GM23338 (cell line): ENCODE measurements at regions not wholly inside any gene's neighbourhood (a gene's known extent, or its start where the extent isn't known, plus 50 kb on each side); places are given as distances from the start of the nearest gene placed in this dataset.

ENCODE experiments used
- ATAC-seq: fragments of 200-7000 bp; cut with Tn5 transposase; 3 replicates; pipeline ENCODE4 v1.9.1; 2020
- DNase-seq: peaks from one replicate; pipeline ENCODE4 v3.0.0-alpha.2; 2015; ENCODE audit warnings: low spot score
- H2AFZ ChIP-seq: fragments of 200-600 bp; sonication (generic); 2 replicates; pipeline ENCODE4 v1.8.0; 2016; ENCODE audit warnings: antibody characterized with exemption, mild to moderate bottlenecking, moderate library complexity
- H3F3A ChIP-seq: fragments of 200-600 bp; sonication (generic); replicated peaks from 2 replicates; pipeline ENCODE4 v1.8.0; 2017; ENCODE audit warnings: antibody characterized with exemption, mixed run types, low read depth
- H3K27ac ChIP-seq: fragments of 200-600 bp; sonication (generic); 2 replicates; pipeline ENCODE4 v1.6.1; 2016; ENCODE audit warnings: low read depth
- H3K27me3 ChIP-seq: fragments of 200-600 bp; sonication (generic); 2 replicates; pipeline ENCODE4 v1.8.0; 2016; ENCODE audit warnings: mild to moderate bottlenecking, mixed run types, moderate library complexity; ENCODE audit not compliant: insufficient read depth
- H3K36me3 ChIP-seq: fragments of 200-600 bp; sonication (generic); 2 replicates; pipeline ENCODE4 v1.8.0; 2016; ENCODE audit warnings: mild to moderate bottlenecking; ENCODE audit not compliant: insufficient read depth
- H3K4me1 ChIP-seq: fragments of 200-600 bp; sonication (generic); 2 replicates; pipeline ENCODE4 v1.8.0; 2016; ENCODE audit warnings: mild to moderate bottlenecking, moderate library complexity; ENCODE audit not compliant: insufficient read depth
- H3K4me2 ChIP-seq: fragments of 200-600 bp; sonication (generic); 2 replicates; pipeline ENCODE4 v1.7.1; 2017; ENCODE audit warnings: mixed run types
- H3K4me3 ChIP-seq: fragments of 200-600 bp; sonication (generic); 2 replicates; pipeline ENCODE4 v1.6.1; 2016; ENCODE audit warnings: mixed run types
- H3K79me2 ChIP-seq: fragments of 200-600 bp; sonication (generic); replicated peaks from 2 replicates; pipeline ENCODE4 v1.8.0; 2017; ENCODE audit warnings: mild to moderate bottlenecking; ENCODE audit not compliant: insufficient read depth
- H3K9me2 ChIP-seq: fragments of 200-600 bp; sonication (generic); 2 replicates; pipeline ENCODE4 v1.8.0; 2017; ENCODE audit not compliant: insufficient read depth
- H4K20me1 ChIP-seq: fragments of 200-600 bp; sonication (generic); replicated peaks from 2 replicates; pipeline ENCODE4 v1.8.0; 2017; ENCODE audit warnings: mild to moderate bottlenecking; ENCODE audit not compliant: insufficient read depth
- H3K27ac Mint-ChIP-seq: 2 replicates; pipeline ENCODE4 v1.8.0; 2020; ENCODE audit warnings: inconsistent platforms, mild to moderate bottlenecking, moderate library complexity, mixed read lengths
- H3K27me3 Mint-ChIP-seq: 3 replicates; pipeline ENCODE4 v1.8.0; 2022; ENCODE audit warnings: low read depth, mild to moderate bottlenecking, moderate library complexity, mixed read lengths, inconsistent platforms; ENCODE audit not compliant: insufficient read depth, poor library complexity
- H3K36me3 Mint-ChIP-seq: 3 replicates; pipeline ENCODE4 v1.8.0; 2021; ENCODE audit warnings: low read depth, mild to moderate bottlenecking, inconsistent platforms, moderate library complexity, mixed read lengths
- H3K4me1 Mint-ChIP-seq: 3 replicates; pipeline ENCODE4 v1.8.0; 2020; ENCODE audit warnings: mild to moderate bottlenecking, inconsistent platforms, mixed read lengths
- H3K4me3 Mint-ChIP-seq: 3 replicates; pipeline ENCODE4 v1.8.0; 2021; ENCODE audit warnings: moderate library complexity, mild to moderate bottlenecking, inconsistent platforms, mixed read lengths
- H3K9me3 Mint-ChIP-seq: 3 replicates; pipeline ENCODE4 v1.8.0; 2020; ENCODE audit warnings: moderate library complexity, mild to moderate bottlenecking, inconsistent platforms, mixed read lengths
- ETS1 ChIP-seq: IDR thresholded peaks from 2 replicates; pipeline ENCODE4 v1.6.1; 2016; ENCODE audit warnings: antibody characterized with exemption
- ZNF462 ChIP-seq: fragments of 250-450 bp; sonication (Bioruptor Pico); IDR thresholded peaks from 2 replicates; pipeline ENCODE4 v1.5.0; 2020; ENCODE audit warnings: mild to moderate bottlenecking, moderate library complexity
- TF ChIP-seq, protein P1 (sequence below), 2 experiments: fragments of 200-600 bp in 1 of 2; sonication (generic) in 1 of 2; conservative IDR thresholded peaks; 2 replicates each; pipeline versions ENCODE4 v1.5.1 to v1.6.1; 2016 to 2017; ENCODE audit warnings: antibody characterized with exemption in 2 of 2, low read depth in 2 of 2, mild to moderate bottlenecking in 2 of 2, moderate library complexity in 1 of 2
- TF ChIP-seq, protein P2 (sequence below): IDR thresholded peaks from one replicate; pipeline ENCODE4 v1.6.1; 2018; ENCODE audit warnings: antibody characterized with exemption; ENCODE audit not compliant: unreplicated experiment

- Histone ChIP-seq H3F3A (no peaks in the 10 kb centered on the region), H3K27ac (no peak overlapping the region), H3K36me3 (no peaks in the 10 kb centered on the region), H4K20me1 (no peaks in the 10 kb centered on the region), H3K27me3 (no peaks in the 10 kb centered on the region), H3K4me3 (no peak overlapping the region), H3K4me1 (no peaks in the 10 kb centered on the region), H3K4me2 (no peak overlapping the region), H3K9me2 (no peaks in the 10 kb centered on the region), H3K79me2 (no peaks in the 10 kb centered on the region), H2AFZ (no peak overlapping the region)
- no peaks in the 10 kb centered on the region for H3K4me1 Mint-ChIP-seq
- H3K27ac Mint-ChIP-seq: no peak overlapping the region
- peaks cover 17% of the 10 kb centered on the region for H3K36me3 Mint-ChIP-seq
- peaks cover 66% of the 10 kb centered on the region for H3K9me3 Mint-ChIP-seq
- no peak for TF ChIP-seq ZNF462 (CRISPR knock-in tag)
- TF ChIP-seq, protein P1, sequence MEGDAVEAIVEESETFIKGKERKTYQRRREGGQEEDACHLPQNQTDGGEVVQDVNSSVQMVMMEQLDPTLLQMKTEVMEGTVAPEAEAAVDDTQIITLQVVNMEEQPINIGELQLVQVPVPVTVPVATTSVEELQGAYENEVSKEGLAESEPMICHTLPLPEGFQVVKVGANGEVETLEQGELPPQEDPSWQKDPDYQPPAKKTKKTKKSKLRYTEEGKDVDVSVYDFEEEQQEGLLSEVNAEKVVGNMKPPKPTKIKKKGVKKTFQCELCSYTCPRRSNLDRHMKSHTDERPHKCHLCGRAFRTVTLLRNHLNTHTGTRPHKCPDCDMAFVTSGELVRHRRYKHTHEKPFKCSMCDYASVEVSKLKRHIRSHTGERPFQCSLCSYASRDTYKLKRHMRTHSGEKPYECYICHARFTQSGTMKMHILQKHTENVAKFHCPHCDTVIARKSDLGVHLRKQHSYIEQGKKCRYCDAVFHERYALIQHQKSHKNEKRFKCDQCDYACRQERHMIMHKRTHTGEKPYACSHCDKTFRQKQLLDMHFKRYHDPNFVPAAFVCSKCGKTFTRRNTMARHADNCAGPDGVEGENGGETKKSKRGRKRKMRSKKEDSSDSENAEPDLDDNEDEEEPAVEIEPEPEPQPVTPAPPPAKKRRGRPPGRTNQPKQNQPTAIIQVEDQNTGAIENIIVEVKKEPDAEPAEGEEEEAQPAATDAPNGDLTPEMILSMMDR (conservative IDR thresholded peaks at IDR 0.05; ENCODE audit: low read depth in 2 of 2): peak in 1 of 2 experiments; percentile 48; a peak in 2 of 4 replicates
- ATAC-seq (no peak; the same call in 2 of the 3 replicates), DNase-seq (no peak)
- peaks cover 10% of the 10 kb centered on the region for H3K27me3 Mint-ChIP-seq
- no peak overlapping the region for H3K4me3 Mint-ChIP-seq
These were observed 66.4 kb upstream of the TTC34 start for GRCh38 chr1:2867861-2868260.

- Mint-ChIP-seq H3K36me3 (peaks cover 19% of the 10 kb centered on the region), H3K4me1 (no peaks in the 10 kb centered on the region), H3K27me3 (peaks cover 10% of the 10 kb centered on the region), H3K4me3 (no peak overlapping the region), H3K27ac (no peak overlapping the region), H3K9me3 (peaks cover 69% of the 10 kb centered on the region)
- no peaks in the 10 kb centered on the region for H3K4me1 ChIP-seq
- no peaks in the 10 kb centered on the region for H3K9me2 ChIP-seq
- no peaks in the 10 kb centered on the region for H4K20me1 ChIP-seq
- no peaks in the 10 kb centered on the region for H3K79me2 ChIP-seq
- H3F3A ChIP-seq: no peaks in the 10 kb centered on the region
- DNase-seq (no peak), ATAC-seq (no peak)
- no peak overlapping the region for H2AFZ ChIP-seq
- no peak overlapping the region for H3K4me2 ChIP-seq
- no peak overlapping the region for H3K27ac ChIP-seq
- no peaks in the 10 kb centered on the region for H3K36me3 ChIP-seq
- TF ChIP-seq, protein P2, sequence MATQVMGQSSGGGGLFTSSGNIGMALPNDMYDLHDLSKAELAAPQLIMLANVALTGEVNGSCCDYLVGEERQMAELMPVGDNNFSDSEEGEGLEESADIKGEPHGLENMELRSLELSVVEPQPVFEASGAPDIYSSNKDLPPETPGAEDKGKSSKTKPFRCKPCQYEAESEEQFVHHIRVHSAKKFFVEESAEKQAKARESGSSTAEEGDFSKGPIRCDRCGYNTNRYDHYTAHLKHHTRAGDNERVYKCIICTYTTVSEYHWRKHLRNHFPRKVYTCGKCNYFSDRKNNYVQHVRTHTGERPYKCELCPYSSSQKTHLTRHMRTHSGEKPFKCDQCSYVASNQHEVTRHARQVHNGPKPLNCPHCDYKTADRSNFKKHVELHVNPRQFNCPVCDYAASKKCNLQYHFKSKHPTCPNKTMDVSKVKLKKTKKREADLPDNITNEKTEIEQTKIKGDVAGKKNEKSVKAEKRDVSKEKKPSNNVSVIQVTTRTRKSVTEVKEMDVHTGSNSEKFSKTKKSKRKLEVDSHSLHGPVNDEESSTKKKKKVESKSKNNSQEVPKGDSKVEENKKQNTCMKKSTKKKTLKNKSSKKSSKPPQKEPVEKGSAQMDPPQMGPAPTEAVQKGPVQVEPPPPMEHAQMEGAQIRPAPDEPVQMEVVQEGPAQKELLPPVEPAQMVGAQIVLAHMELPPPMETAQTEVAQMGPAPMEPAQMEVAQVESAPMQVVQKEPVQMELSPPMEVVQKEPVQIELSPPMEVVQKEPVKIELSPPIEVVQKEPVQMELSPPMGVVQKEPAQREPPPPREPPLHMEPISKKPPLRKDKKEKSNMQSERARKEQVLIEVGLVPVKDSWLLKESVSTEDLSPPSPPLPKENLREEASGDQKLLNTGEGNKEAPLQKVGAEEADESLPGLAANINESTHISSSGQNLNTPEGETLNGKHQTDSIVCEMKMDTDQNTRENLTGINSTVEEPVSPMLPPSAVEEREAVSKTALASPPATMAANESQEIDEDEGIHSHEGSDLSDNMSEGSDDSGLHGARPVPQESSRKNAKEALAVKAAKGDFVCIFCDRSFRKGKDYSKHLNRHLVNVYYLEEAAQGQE: no peak
- no peak for TF ChIP-seq ETS1
- no peaks in the 10 kb centered on the region for H3K27me3 ChIP-seq
- H3K4me3 ChIP-seq: no peak overlapping the region
These were observed 67.2 kb upstream of the TTC34 start for GRCh38 chr1:2868571-2869195.
